ENCODE measurements at regions not wholly inside any gene's neighbourhood (a gene's known extent, or its start where the extent isn't known, plus 50 kb on each side); places are given as distances from the start of the nearest gene placed in this dataset.

GRCh38 chr9:115507148-115507547 lies 389.2 kb upstream of the TNC start:
- no peak for DNase-seq (ENCODE audit: extremely low read depth, low read depth)
- no peak overlapping the region for H3K4me3 ChIP-seq (replicated peaks; ENCODE audit: low read depth, low read length)
- TF ChIP-seq, protein P1, sequence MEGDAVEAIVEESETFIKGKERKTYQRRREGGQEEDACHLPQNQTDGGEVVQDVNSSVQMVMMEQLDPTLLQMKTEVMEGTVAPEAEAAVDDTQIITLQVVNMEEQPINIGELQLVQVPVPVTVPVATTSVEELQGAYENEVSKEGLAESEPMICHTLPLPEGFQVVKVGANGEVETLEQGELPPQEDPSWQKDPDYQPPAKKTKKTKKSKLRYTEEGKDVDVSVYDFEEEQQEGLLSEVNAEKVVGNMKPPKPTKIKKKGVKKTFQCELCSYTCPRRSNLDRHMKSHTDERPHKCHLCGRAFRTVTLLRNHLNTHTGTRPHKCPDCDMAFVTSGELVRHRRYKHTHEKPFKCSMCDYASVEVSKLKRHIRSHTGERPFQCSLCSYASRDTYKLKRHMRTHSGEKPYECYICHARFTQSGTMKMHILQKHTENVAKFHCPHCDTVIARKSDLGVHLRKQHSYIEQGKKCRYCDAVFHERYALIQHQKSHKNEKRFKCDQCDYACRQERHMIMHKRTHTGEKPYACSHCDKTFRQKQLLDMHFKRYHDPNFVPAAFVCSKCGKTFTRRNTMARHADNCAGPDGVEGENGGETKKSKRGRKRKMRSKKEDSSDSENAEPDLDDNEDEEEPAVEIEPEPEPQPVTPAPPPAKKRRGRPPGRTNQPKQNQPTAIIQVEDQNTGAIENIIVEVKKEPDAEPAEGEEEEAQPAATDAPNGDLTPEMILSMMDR (IDR thresholded peaks at IDR 0.05; ENCODE audit: low read depth, low read length, missing control alignments) = no peak

DNA sequence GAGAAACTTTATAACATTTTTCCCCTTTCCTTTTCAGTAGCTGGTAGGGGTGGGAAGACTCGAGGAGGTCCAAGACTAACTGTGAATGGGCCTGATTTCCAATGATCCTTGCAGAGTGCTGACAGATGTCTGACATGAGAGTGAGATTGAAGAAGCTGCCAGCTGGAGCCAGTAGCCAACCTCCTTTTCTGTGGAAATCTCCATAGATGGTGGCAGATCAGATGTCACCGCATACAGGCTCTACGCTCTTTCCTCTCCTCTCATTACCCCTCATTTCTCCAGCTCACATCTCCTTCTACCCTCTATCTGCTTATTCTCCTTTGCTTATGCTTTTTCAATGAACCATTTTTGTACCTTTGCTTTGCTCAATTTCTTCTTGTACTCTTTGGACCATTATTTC lies 395.2 kb upstream of the TNC start:
- TF ChIP-seq, protein P1 (IDR thresholded peaks at IDR 0.05; ENCODE audit: low read depth, low read length, missing control alignments) = no peak
- H3K4me3 ChIP-seq (replicated peaks; ENCODE audit: low read depth, low read length) = no peak overlapping the region
- DNase-seq (ENCODE audit: extremely low read depth, low read depth) = no peak

GRCh38 chr9:115514454-115514853 lies 396.5 kb upstream of the TNC start:
- no peak overlapping the region for H3K4me3 ChIP-seq (replicated peaks; ENCODE audit: low read depth, low read length)
- TF ChIP-seq, protein P1 (IDR thresholded peaks at IDR 0.05; ENCODE audit: low read depth, low read length, missing control alignments) = no peak

DNA sequence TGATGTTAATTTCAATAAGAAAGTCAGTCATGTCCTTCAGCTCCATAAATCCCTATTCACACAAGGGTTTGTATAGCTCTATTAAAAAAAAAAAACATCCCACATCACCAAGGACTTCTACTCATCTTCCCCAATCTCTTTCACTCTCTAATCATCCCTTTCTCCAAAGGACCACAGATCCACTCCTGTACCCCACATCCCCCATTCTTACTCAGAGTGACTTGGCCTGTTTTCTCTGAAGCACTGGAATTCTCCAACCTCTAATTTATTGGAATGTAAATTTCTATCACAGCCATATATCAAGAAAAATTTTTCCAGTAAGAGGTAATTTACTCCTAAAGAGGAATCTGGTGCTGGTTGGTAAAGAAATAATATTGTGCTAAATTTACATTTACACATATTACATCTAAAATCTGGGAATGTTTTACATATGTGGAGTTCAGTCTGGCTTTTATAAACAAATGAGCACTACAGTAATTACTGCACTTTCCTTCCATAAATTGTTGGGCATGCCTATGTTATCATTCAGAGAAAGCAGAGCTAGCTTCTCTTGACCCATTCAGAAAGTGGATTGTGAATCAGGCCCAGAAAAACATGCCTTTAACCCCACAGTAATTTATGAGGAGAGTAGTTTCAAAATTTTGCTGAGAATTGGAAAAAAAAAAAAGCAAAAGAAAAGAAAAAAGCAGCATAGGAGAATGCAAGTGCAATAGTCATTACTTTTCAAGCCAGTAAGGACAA lies 399.5 kb upstream of the TNC start:
- TF ChIP-seq, protein P1 (IDR thresholded peaks at IDR 0.05; ENCODE audit: low read depth, low read length, missing control alignments) = no peak
- H3K4me3 ChIP-seq (replicated peaks; ENCODE audit: low read depth, low read length) = no peak overlapping the region
- DNase-seq (ENCODE audit: extremely low read depth, low read depth) = peak; percentile 32

More at GRCh38 chr9:115514454-115514853, 396.5 kb upstream of the TNC start:
- DNase-seq (ENCODE audit: extremely low read depth, low read depth) = no peak

DNA sequence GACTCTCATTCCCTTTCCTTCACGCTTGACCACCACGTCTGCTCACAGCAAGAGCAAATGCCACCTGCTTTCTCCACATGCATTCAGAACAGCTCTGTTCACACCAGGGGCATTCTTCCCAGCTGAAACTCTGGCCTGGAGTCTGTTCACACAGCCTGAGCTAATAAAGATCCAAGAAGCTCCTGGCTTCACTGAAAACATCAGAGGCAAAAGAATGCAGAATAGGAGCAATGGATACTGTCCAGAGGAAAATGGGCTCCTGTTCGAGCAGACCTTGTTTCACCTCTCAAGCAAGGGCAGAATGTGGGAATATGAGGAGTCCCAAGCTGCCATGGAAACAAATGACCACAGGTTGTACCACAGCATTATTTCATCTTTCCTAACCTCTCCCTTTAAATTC lies 402.7 kb upstream of the TNC start:
- TF ChIP-seq, protein P1 (IDR thresholded peaks at IDR 0.05; ENCODE audit: low read depth, low read length, missing control alignments) = no peak
- no peak for DNase-seq (ENCODE audit: extremely low read depth, low read depth)
- no peak overlapping the region for H3K4me3 ChIP-seq (replicated peaks; ENCODE audit: low read depth, low read length)

GRCh38 chr9:115522912-115523311 lies 405.0 kb upstream of the TNC start:
- H3K4me3 ChIP-seq (replicated peaks; ENCODE audit: low read depth, low read length) = no peak overlapping the region
- TF ChIP-seq, protein P1 (IDR thresholded peaks at IDR 0.05; ENCODE audit: low read depth, low read length, missing control alignments) = no peak
- no peak for DNase-seq (ENCODE audit: extremely low read depth, low read depth)

Data from HFF-Myc (cell line).